ENCODE measurements at regions not wholly inside any gene's neighbourhood (a gene's known extent, or its start where the extent isn't known, plus 50 kb on each side); places are given as distances from the start of the nearest gene placed in this dataset.
"Not testable (repeated sequence)": the region's sequence is repeated elsewhere in the genome, so short reads cannot be mapped to it uniquely, and the experiment has no call there.

- DNase-seq = no peak
Measured at GRCh38 chr6:167690931-167691330, 135.8 kb upstream of the AFDN start.

GRCh38 chr6:167691533-167692312 is 135.0 kb upstream of the AFDN start:
- DNase-seq = no peak

- not testable (repeated sequence) for DNase-seq
Measured at GRCh38 chr6:167693478-167693877, 133.2 kb upstream of the AFDN start.

GRCh38 chr6:167695831-167696230 is 130.9 kb upstream of the AFDN start:
- DNase-seq = no peak

- no peak for DNase-seq
Measured at GRCh38 chr6:167696296-167696695, 130.4 kb upstream of the AFDN start.

GRCh38 chr6:167697316-167697715 is 129.4 kb upstream of the AFDN start:
- no peak for DNase-seq

GRCh38 chr6:167698540-167698939 is 128.2 kb upstream of the AFDN start:
- no peak for DNase-seq

GRCh38 chr6:167699141-167699931 is 127.4 kb upstream of the AFDN start:
- peak; percentile 52 for DNase-seq

GRCh38 chr6:167700199-167700598 is 126.5 kb upstream of the AFDN start:
- DNase-seq = no peak

- no peak for DNase-seq
Measured at GRCh38 chr6:167701010-167701409, 125.7 kb upstream of the AFDN start.

- DNase-seq = no peak
Measured at GRCh38 chr6:167702241-167702827, 124.4 kb upstream of the AFDN start.

GRCh38 chr6:167703347-167703746 is 123.4 kb upstream of the AFDN start:
- no peak for DNase-seq

GRCh38 chr6:167703781-167704180 is 122.9 kb upstream of the AFDN start:
- DNase-seq = no peak

- DNase-seq = no peak
Measured at GRCh38 chr6:167704396-167704901, 122.3 kb upstream of the AFDN start.

GRCh38 chr6:167705211-167705750 is 121.4 kb upstream of the AFDN start:
- DNase-seq = no peak

GRCh38 chr6:167706313-167707109 is 120.2 kb upstream of the AFDN start:
- peak; percentile 58 for DNase-seq

GRCh38 chr6:167707686-167708500 is 118.8 kb upstream of the AFDN start:
- no peak for DNase-seq

- DNase-seq = no peak
Measured at GRCh38 chr6:167708501-167709094, 118.1 kb upstream of the AFDN start.

- no peak for DNase-seq
Measured at GRCh38 chr6:167709196-167709595, 117.5 kb upstream of the AFDN start.

- DNase-seq = not testable (repeated sequence)
Measured at GRCh38 chr6:167709776-167710336, 116.9 kb upstream of the AFDN start.
